IMR-90 (cell line): ENCODE measurements at regions not wholly inside any gene's neighbourhood (a gene's known extent, or its start where the extent isn't known, plus 50 kb on each side); places are given as distances from the start of the nearest gene placed in this dataset.

Experiments
- ATAC-seq: fragments of 200-7000 bp; cut with Tn5 transposase; 2 replicates; pipeline ENCODE4 v1.9.1; 2020; ENCODE audit warnings: low read depth, mild to moderate bottlenecking, moderate library complexity
- BruUV-seq: library from RNA; stranded (reverse); fragments of 400-500 nt; replicated peaks from 2 replicates; lab custom pipeline; 2021; lab: Mats Ljungman, UMichigan
- CTCF ChIA-PET: fragments of 300-600 bp; formaldehyde crosslinking; extraction: SDS; loops from one replicate; lab custom pipeline; 2021; ENCODE audit warnings: antibody characterized with exemption; lab: Yijun Ruan, JAX
- POLR2A ChIA-PET: fragments of 300-600 bp; sonication (Branson Sonifier 250); formaldehyde crosslinking; loops from one replicate; lab custom pipeline; 2022; ENCODE audit warnings: antibody characterized with exemption; ENCODE audit not compliant: unreplicated experiment; lab: Charles Lee
- DNase-seq: peaks from one replicate; pipeline ENCODE4 v3.0.0; 2013
- H2AFZ ChIP-seq: replicated peaks from 2 replicates; pipeline ENCODE3; 2013; ENCODE audit warnings: low read length, mild to moderate bottlenecking; ENCODE audit not compliant: poor library complexity
- H2AK5ac ChIP-seq: 2 replicates; pipeline ENCODE4 v1.6.1; 2013; ENCODE audit warnings: low read depth, low read length, inconsistent platforms
- H2AK9ac ChIP-seq: replicated peaks from 2 replicates; pipeline ENCODE3; 2013; ENCODE audit warnings: mild to moderate bottlenecking, low read depth, low read length, moderate library complexity; ENCODE audit not compliant: poor library complexity
- H2BK120ac ChIP-seq: 2 replicates; pipeline ENCODE4 v1.6.1; 2013; ENCODE audit warnings: low read depth, low read length, inconsistent platforms
- H2BK15ac ChIP-seq: 3 replicates; pipeline ENCODE4 v1.6.1; 2013; ENCODE audit warnings: low read depth, low read length, inconsistent platforms
- H2BK20ac ChIP-seq: 2 replicates; pipeline ENCODE4 v1.6.1; 2013; ENCODE audit warnings: low read depth, mild to moderate bottlenecking, inconsistent platforms, low read length, moderate library complexity
- H2BK5ac ChIP-seq: 2 replicates; pipeline ENCODE4 v1.6.1; 2013; ENCODE audit warnings: mild to moderate bottlenecking, low read depth, low read length, inconsistent platforms; ENCODE audit not compliant: poor library complexity, severe bottlenecking
- H3K14ac ChIP-seq: replicated peaks from 2 replicates; pipeline ENCODE4 v1.6.1; 2013; ENCODE audit warnings: low read depth, low read length, inconsistent platforms
- H3K18ac ChIP-seq: 2 replicates; pipeline ENCODE4 v1.6.1; 2013; ENCODE audit warnings: low read depth, low read length, control low read depth
- H3K23ac ChIP-seq: 2 replicates; pipeline ENCODE4 v1.6.1; 2013; ENCODE audit warnings: low read depth, low read length, inconsistent platforms
- H3K27ac ChIP-seq: 2 replicates; pipeline ENCODE4 v1.5.1; 2013; ENCODE audit warnings: mild to moderate bottlenecking, control low read depth, low read length; ENCODE audit not compliant: insufficient read depth
- H3K27me3 ChIP-seq: 2 replicates; pipeline ENCODE4 v1.6.1; 2013; ENCODE audit warnings: low read length; ENCODE audit not compliant: control insufficient read depth, insufficient read depth
- H3K36me3 ChIP-seq: 2 replicates; pipeline ENCODE4 v1.6.1; 2013; ENCODE audit warnings: low read length, mixed read lengths; ENCODE audit not compliant: control insufficient read depth, insufficient read depth
- H3K4ac ChIP-seq: 2 replicates; pipeline ENCODE4 v1.6.1; 2013; ENCODE audit warnings: low read depth, low read length, inconsistent platforms
- H3K4me1 ChIP-seq: 2 replicates; pipeline ENCODE4 v1.6.1; 2013; ENCODE audit warnings: low read length, mixed read lengths; ENCODE audit not compliant: control insufficient read depth, insufficient read depth
- H3K4me2 ChIP-seq: 2 replicates; pipeline ENCODE4 v1.6.1; 2013; ENCODE audit warnings: low read depth, mild to moderate bottlenecking, control low read depth, low read length, moderate library complexity
- H3K4me3 ChIP-seq: 2 replicates; pipeline ENCODE4 v1.5.1; 2013; ENCODE audit warnings: low read depth, mild to moderate bottlenecking, control low read depth, low read length, moderate library complexity; ENCODE audit not compliant: insufficient read depth
- H3K56ac ChIP-seq: 2 replicates; pipeline ENCODE4 v1.6.1; 2013; ENCODE audit warnings: low read length, inconsistent platforms; ENCODE audit not compliant: insufficient read depth; ENCODE audit errors: extremely low read depth
- H3K79me1 ChIP-seq, 2 experiments: 2 replicates each; pipeline ENCODE4 v1.6.1; 2013; ENCODE audit warnings: low read length in 2 of 2, inconsistent platforms in 1 of 2, low read depth in 1 of 2
- H3K9ac ChIP-seq: 2 replicates; pipeline ENCODE4 v1.6.1; 2013; ENCODE audit warnings: low read depth, low read length, control low read depth
- H3K9me1 ChIP-seq: 2 replicates; pipeline ENCODE4 v1.6.1; 2013; ENCODE audit warnings: low read length, inconsistent platforms; ENCODE audit not compliant: insufficient read depth
- H3K9me3 ChIP-seq: 2 replicates; pipeline ENCODE4 v1.6.1; 2013; ENCODE audit warnings: low read length; ENCODE audit not compliant: control insufficient read depth, insufficient read depth
- H4K20me1 ChIP-seq: 2 replicates; pipeline ENCODE4 v1.6.1; 2013; ENCODE audit warnings: low read length, inconsistent platforms; ENCODE audit not compliant: insufficient read depth
- H4K5ac ChIP-seq: 2 replicates; pipeline ENCODE4 v1.6.1; 2013; ENCODE audit warnings: mild to moderate bottlenecking, low read depth, low read length, control low read depth
- H4K8ac ChIP-seq, 2 experiments: 2 replicates each; pipeline ENCODE4 v1.6.1; 2013; ENCODE audit warnings: low read depth in 2 of 2, low read length in 2 of 2, control low read depth in 1 of 2, inconsistent platforms in 1 of 2
- H4K91ac ChIP-seq: 2 replicates; pipeline ENCODE4 v1.6.1; 2013; ENCODE audit warnings: low read depth, low read length, inconsistent platforms; ENCODE audit not compliant: insufficient read depth
- BHLHE40 ChIP-seq: fragments of 150-350 bp; IDR thresholded peaks from 2 replicates; pipeline ENCODE4 v1.6.1; 2016; ENCODE audit warnings: mild to moderate bottlenecking, low read depth, low read length
- CHD1 ChIP-seq: IDR thresholded peaks from 2 replicates; pipeline ENCODE4 v1.6.1; 2012; ENCODE audit warnings: low read depth, low read length, improper control_type of control experiment
- ELK1 ChIP-seq: fragments of 150-350 bp; IDR thresholded peaks from 2 replicates; pipeline ENCODE4 v1.6.1; 2016; ENCODE audit warnings: low read depth, mild to moderate bottlenecking, low read length, moderate library complexity, borderline replicate concordance
- MAFK ChIP-seq: IDR thresholded peaks from 2 replicates; pipeline ENCODE4 v1.6.1; 2012; ENCODE audit warnings: low read depth, low read length, improper control_type of control experiment
- MAZ ChIP-seq: IDR thresholded peaks from 2 replicates; pipeline ENCODE4 v1.6.1; 2012; ENCODE audit warnings: low read depth, mild to moderate bottlenecking, low read length, improper control_type of control experiment, moderate library complexity, borderline replicate concordance
- MXI1 ChIP-seq: IDR thresholded peaks from 2 replicates; pipeline ENCODE4 v1.6.1; 2012; ENCODE audit warnings: low read depth, mild to moderate bottlenecking, low read length, moderate library complexity, borderline replicate concordance
- NFE2L2 ChIP-seq: fragments of 150-350 bp; IDR thresholded peaks from 2 replicates; pipeline ENCODE4 v1.6.1; 2016; ENCODE audit warnings: low read depth, mild to moderate bottlenecking, low read length
- POLR2A ChIP-seq: IDR thresholded peaks from 2 replicates; pipeline ENCODE4 v1.6.1; 2012; ENCODE audit warnings: mild to moderate bottlenecking, low read depth, low read length
- RAD21 ChIP-seq: IDR thresholded peaks from 2 replicates; pipeline ENCODE4 v1.6.1; 2012; ENCODE audit warnings: low read length, improper control_type of control experiment
- RCOR1 ChIP-seq: IDR thresholded peaks from 2 replicates; pipeline ENCODE4 v1.6.1; 2012; ENCODE audit warnings: mild to moderate bottlenecking, low read length, improper control_type of control experiment; ENCODE audit not compliant: insufficient replicate concordance
- SMC3 ChIP-seq: fragments of 150-350 bp; IDR thresholded peaks from 2 replicates; pipeline ENCODE4 v1.6.1; 2016; ENCODE audit warnings: low read depth, mild to moderate bottlenecking, antibody characterized with exemption, low read length, moderate library complexity
- USF2 ChIP-seq: fragments of 150-350 bp; IDR thresholded peaks from 2 replicates; pipeline ENCODE4 v1.6.1; 2017; ENCODE audit warnings: mild to moderate bottlenecking, antibody characterized with exemption, low read length, low read depth
- WGBS, 2 experiments: methylation state at CpG; one replicate each; pipeline versions ENCODE4 v1.1.5 to v1.1.7; 2013; ENCODE audit warnings: missing lambda C conversion rate in 2 of 2; ENCODE audit not compliant: insufficient read length in 1 of 2; ENCODE audit errors: extremely low coverage in 2 of 2; 5-methylcytosine and 5-hydroxymethylcytosine counted together
- dilution Hi-C: fragments of 300-500 bp; cut with HindIII; formaldehyde crosslinking; loops from one replicate; pipeline ENCODE4 v1.14.3; 2018; ENCODE audit warnings: low sequenced_read_pairs; ENCODE audit not compliant: unreplicated experiment
- in situ Hi-C: fragments of 300-500 bp; cut with MboI; formaldehyde crosslinking; loops from 3 replicates; pipeline ENCODE4 v1.14.3; 2019; ENCODE audit warnings: low sequenced_read_pairs, inconsistent platforms, mixed read lengths
- intact Hi-C: fragments of 100-400 bp; cut with micrococcal nuclease; formaldehyde crosslinking; loops from 2 replicates; pipeline ENCODE4 v1.10.0; 2022

GRCh38 chr10:78319371-78319770, 285.7 kb downstream of the RPS24 start:
- Histone ChIP-seq H3K4me1 (peaks cover 3% of the 10 kb centered on the region; the same call in 1 of the 2 replicates), H2BK20ac (no peak overlapping the region), H4K20me1 (no peaks in the 10 kb centered on the region), H2BK5ac (no peak overlapping the region), H2BK15ac (no peak overlapping the region), H2BK120ac (no peak overlapping the region), H2AK5ac (no peak overlapping the region), H3K79me1 (no peaks in the 10 kb centered on the region), H4K91ac (no peak overlapping the region), H3K27ac (no peak overlapping the region), H3K9me3 (no peaks in the 10 kb centered on the region), H3K4me2 (no peak overlapping the region), H3K56ac (no peak overlapping the region), H3K23ac (no peak overlapping the region), H3K18ac (no peak overlapping the region), H3K36me3 (no peaks in the 10 kb centered on the region), H4K8ac (no peak overlapping the region), H2AK9ac (no peak overlapping the region), H3K27me3 (peaks cover 7% of the 10 kb centered on the region), H2AFZ (no peak overlapping the region), H3K4me3 (no peak overlapping the region), H3K14ac (no peak overlapping the region), H3K9me1 (no peaks in the 10 kb centered on the region), H3K9ac (no peak overlapping the region), H3K4ac (no peak overlapping the region), H4K5ac (no peak overlapping the region)
- no peak for DNase-seq
- POLR2A ChIA-PET: no interaction called here
- no peak for ATAC-seq
- BruUV-seq: no TSS peak
- dilution Hi-C loops (no loop called here), in situ Hi-C loops (no loop called here), intact Hi-C loops (no loop called here)
- TF ChIP-seq MAFK (no peak), SMC3 (no peak), POLR2A (no peak), NFE2L2 (no peak), ELK1 (no peak), RCOR1 (no peak), RAD21 (no peak), USF2 (no peak), MAZ (no peak), BHLHE40 (no peak), MXI1 (no peak), CHD1 (no peak)
- CTCF ChIA-PET: no interaction called here
- 85% methylated on average over 6 of the region's 7 CpGs; no CpG with 5 or more reads in 1 of the 2 experiments for WGBS, 2 experiments
